LNCaP clone FGC (cell line): ENCODE measurements at regions not wholly inside any gene's neighbourhood (a gene's known extent, or its start where the extent isn't known, plus 50 kb on each side); places are given as distances from the start of the nearest gene placed in this dataset.

Experiments used
- DNase-seq: peaks from one replicate; pipeline ENCODE4 v3.0.0-alpha.2; 2011; ENCODE audit warnings: low read depth
- H3K4me3 ChIP-seq: 2 replicates; pipeline ENCODE4 v1.5.1; 2011; ENCODE audit warnings: mild to moderate bottlenecking, low read depth, low read length, control low read depth
- CTCF ChIP-seq: IDR thresholded peaks from 2 replicates; pipeline ENCODE4 v1.5.1; 2012; ENCODE audit warnings: mild to moderate bottlenecking; ENCODE audit not compliant: control insufficient read depth, insufficient read depth; ENCODE audit errors: extremely low read depth

GRCh38 chr11:10379022-10379421 is 74.1 kb downstream of the ADM start:
- no peak for DNase-seq
- no peak for TF ChIP-seq CTCF
- H3K4me3 ChIP-seq = no peak overlapping the region

DNA sequence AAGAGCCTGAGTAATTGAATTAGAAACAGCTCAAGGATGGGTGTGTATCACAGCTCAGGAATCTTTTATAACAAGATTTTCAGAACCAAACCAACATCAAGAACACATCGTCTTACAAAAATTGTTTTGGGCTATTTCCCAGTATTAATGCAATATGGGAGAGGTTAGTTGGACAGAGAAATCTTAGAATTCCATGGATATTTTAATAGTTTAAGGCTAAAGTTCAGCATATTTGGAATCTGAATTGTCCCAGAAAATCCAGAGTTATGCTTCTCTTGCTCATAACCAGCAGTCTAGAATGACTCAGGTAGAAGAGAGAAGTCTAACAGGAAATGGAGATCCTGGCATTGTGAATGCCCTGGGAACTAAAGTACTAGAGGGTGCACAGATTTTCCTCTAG is 74.6 kb downstream of the ADM start:
- TF ChIP-seq CTCF = no peak
- H3K4me3 ChIP-seq = no peak overlapping the region
- no peak for DNase-seq

DNA sequence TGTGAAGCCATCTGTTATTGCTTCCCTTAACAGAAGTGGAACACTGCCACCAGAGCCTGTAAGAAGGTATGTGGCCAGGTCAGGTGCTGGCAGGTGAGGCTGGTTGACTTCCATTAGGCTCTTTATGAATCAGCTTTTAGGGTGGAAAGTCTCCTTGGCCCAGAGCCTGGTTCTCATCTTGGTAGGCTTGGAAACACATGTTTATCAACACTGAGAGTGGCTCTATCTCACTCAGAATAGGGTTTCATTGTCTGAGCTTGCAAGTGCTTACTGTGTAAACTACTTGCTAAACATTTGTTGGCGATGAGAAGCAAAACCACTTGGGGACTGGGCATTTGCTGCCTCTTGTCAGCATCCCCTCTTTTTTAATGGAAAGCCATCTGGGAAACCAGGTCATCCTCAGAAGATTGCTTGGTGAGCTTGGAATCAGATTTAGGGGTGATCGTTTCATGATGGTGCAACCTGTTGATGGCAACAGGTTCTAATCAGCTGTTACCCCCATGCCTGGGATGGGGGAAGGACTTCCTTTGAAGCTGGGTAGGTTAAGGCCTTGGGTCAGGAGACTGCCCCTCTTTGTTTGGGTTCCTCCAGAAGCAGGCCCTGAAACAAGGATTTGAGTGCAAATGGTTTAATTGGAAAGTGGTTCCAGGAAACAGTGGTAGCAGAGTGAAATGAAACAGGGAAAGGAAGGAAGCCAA is 75.0 kb upstream of the AMPD3 start:
- no peak for TF ChIP-seq CTCF
- no peak overlapping the region for H3K4me3 ChIP-seq
- DNase-seq = no peak

- DNase-seq = no peak
- no peak for TF ChIP-seq CTCF
- H3K4me3 ChIP-seq = no peak overlapping the region
Measured at GRCh38 chr11:10380921-10381320, 74.1 kb upstream of the AMPD3 start.

DNA sequence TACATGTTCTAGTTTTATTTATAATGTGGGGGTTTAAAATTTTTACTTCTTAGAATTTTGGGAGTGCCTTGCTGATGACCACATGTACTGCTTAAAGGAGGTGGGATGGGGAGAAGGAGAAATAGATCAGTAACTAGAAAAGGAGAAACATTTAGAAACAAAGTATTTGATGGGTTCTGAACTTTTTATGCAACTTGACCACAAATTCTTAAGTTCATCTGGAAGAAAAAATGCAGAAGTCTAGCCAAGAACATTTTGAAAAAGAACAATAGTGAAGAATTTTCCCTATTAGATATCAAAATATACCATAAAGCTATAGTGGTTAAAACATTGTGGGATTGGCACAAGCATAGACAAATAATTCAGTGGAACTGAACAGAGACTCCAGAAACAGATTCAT is 73.3 kb upstream of the AMPD3 start:
- TF ChIP-seq CTCF = no peak
- no peak overlapping the region for H3K4me3 ChIP-seq
- DNase-seq = no peak

DNA sequence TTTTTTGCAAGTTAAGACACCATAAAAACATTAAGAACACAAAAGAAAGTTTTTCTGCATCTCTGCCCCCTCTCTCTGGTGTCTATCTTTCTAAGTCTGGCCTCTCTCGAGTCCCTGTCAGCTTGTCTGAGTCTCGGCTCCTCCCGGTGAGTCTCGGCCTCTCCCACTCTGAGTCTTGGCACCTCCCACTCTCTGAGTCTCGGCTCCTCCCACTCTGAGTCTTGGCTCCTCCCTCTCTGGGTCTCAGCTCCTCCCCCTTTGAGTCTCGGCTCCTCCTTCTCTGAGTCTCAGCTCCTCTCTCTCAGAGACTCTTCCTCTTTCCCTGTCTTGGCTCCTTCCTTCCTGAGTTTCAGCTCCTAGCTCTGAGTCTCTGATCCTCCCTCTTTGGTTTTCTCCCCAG is 72.5 kb upstream of the AMPD3 start:
- H3K4me3 ChIP-seq = no peak overlapping the region
- no peak for TF ChIP-seq CTCF
- DNase-seq = no peak

DNA sequence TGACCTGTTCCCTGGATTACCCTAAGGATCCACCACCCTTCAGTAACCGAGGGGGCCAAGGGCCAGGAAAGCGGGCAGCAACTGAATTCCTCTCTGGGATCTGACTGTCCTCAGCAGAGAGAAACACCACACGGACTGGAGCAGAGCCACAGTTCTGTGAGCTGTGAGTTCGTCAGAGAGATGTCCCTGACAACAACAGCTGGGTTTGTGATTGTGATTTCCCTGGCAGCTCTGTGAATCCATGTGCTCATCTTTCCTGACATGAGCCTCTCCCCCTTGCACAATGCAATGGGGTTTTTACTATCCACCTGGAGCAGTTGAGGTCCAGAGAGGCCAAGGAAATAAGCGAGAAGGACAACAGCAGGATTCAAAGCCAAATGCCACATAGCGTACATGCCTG is 69.4 kb upstream of the AMPD3 start:
- DNase-seq = no peak
- no peak overlapping the region for H3K4me3 ChIP-seq
- TF ChIP-seq CTCF = no peak
